GM23338 (cell line): ENCODE measurements at regions not wholly inside any gene's neighbourhood (a gene's known extent, or its start where the extent isn't known, plus 50 kb on each side); places are given as distances from the start of the nearest gene placed in this dataset.

Source experiments
- ATAC-seq: fragments of 200-7000 bp; cut with Tn5 transposase; 3 replicates; pipeline ENCODE4 v1.9.1; 2020
- DNase-seq: peaks from one replicate; pipeline ENCODE4 v3.0.0-alpha.2; 2015; ENCODE audit warnings: low spot score
- H2AFZ ChIP-seq: fragments of 200-600 bp; sonication (generic); 2 replicates; pipeline ENCODE4 v1.8.0; 2016; ENCODE audit warnings: antibody characterized with exemption, mild to moderate bottlenecking, moderate library complexity
- H3F3A ChIP-seq: fragments of 200-600 bp; sonication (generic); replicated peaks from 2 replicates; pipeline ENCODE4 v1.8.0; 2017; ENCODE audit warnings: antibody characterized with exemption, mixed run types, low read depth
- H3K27ac ChIP-seq: fragments of 200-600 bp; sonication (generic); 2 replicates; pipeline ENCODE4 v1.6.1; 2016; ENCODE audit warnings: low read depth
- H3K27me3 ChIP-seq: fragments of 200-600 bp; sonication (generic); 2 replicates; pipeline ENCODE4 v1.8.0; 2016; ENCODE audit warnings: mild to moderate bottlenecking, mixed run types, moderate library complexity; ENCODE audit not compliant: insufficient read depth
- H3K36me3 ChIP-seq: fragments of 200-600 bp; sonication (generic); 2 replicates; pipeline ENCODE4 v1.8.0; 2016; ENCODE audit warnings: mild to moderate bottlenecking; ENCODE audit not compliant: insufficient read depth
- H3K4me1 ChIP-seq: fragments of 200-600 bp; sonication (generic); 2 replicates; pipeline ENCODE4 v1.8.0; 2016; ENCODE audit warnings: mild to moderate bottlenecking, moderate library complexity; ENCODE audit not compliant: insufficient read depth
- H3K4me2 ChIP-seq: fragments of 200-600 bp; sonication (generic); 2 replicates; pipeline ENCODE4 v1.7.1; 2017; ENCODE audit warnings: mixed run types
- H3K4me3 ChIP-seq: fragments of 200-600 bp; sonication (generic); 2 replicates; pipeline ENCODE4 v1.6.1; 2016; ENCODE audit warnings: mixed run types
- H3K79me2 ChIP-seq: fragments of 200-600 bp; sonication (generic); replicated peaks from 2 replicates; pipeline ENCODE4 v1.8.0; 2017; ENCODE audit warnings: mild to moderate bottlenecking; ENCODE audit not compliant: insufficient read depth
- H3K9me2 ChIP-seq: fragments of 200-600 bp; sonication (generic); 2 replicates; pipeline ENCODE4 v1.8.0; 2017; ENCODE audit not compliant: insufficient read depth
- H4K20me1 ChIP-seq: fragments of 200-600 bp; sonication (generic); replicated peaks from 2 replicates; pipeline ENCODE4 v1.8.0; 2017; ENCODE audit warnings: mild to moderate bottlenecking; ENCODE audit not compliant: insufficient read depth
- H3K27ac Mint-ChIP-seq: 2 replicates; pipeline ENCODE4 v1.8.0; 2020; ENCODE audit warnings: inconsistent platforms, mild to moderate bottlenecking, moderate library complexity, mixed read lengths
- H3K27me3 Mint-ChIP-seq: 3 replicates; pipeline ENCODE4 v1.8.0; 2022; ENCODE audit warnings: low read depth, mild to moderate bottlenecking, moderate library complexity, mixed read lengths, inconsistent platforms; ENCODE audit not compliant: insufficient read depth, poor library complexity
- H3K36me3 Mint-ChIP-seq: 3 replicates; pipeline ENCODE4 v1.8.0; 2021; ENCODE audit warnings: low read depth, mild to moderate bottlenecking, inconsistent platforms, moderate library complexity, mixed read lengths
- H3K4me1 Mint-ChIP-seq: 3 replicates; pipeline ENCODE4 v1.8.0; 2020; ENCODE audit warnings: mild to moderate bottlenecking, inconsistent platforms, mixed read lengths
- H3K4me3 Mint-ChIP-seq: 3 replicates; pipeline ENCODE4 v1.8.0; 2021; ENCODE audit warnings: moderate library complexity, mild to moderate bottlenecking, inconsistent platforms, mixed read lengths
- H3K9me3 Mint-ChIP-seq: 3 replicates; pipeline ENCODE4 v1.8.0; 2020; ENCODE audit warnings: moderate library complexity, mild to moderate bottlenecking, inconsistent platforms, mixed read lengths
- CREB1 ChIP-seq: fragments of 250-450 bp; sonication (Bioruptor Pico); IDR thresholded peaks from 2 replicates; pipeline ENCODE4 v1.5.0; 2020; ENCODE audit warnings: low read depth, mild to moderate bottlenecking, moderate library complexity
- CTCF ChIP-seq, 2 experiments: fragments of 200-600 bp in 1 of 2; sonication (generic) in 1 of 2; conservative IDR thresholded peaks; 2 replicates each; pipeline versions ENCODE4 v1.5.1 to v1.6.1; 2016 to 2017; ENCODE audit warnings: antibody characterized with exemption in 2 of 2, low read depth in 2 of 2, mild to moderate bottlenecking in 2 of 2, moderate library complexity in 1 of 2
- ETS1 ChIP-seq: IDR thresholded peaks from 2 replicates; pipeline ENCODE4 v1.6.1; 2016; ENCODE audit warnings: antibody characterized with exemption
- EZH2 ChIP-seq: fragments of 200-600 bp; sonication (generic); IDR thresholded peaks from one replicate; pipeline ENCODE4 v1.8.0; 2017; ENCODE audit warnings: antibody characterized with exemption, mild to moderate bottlenecking, low read depth; ENCODE audit not compliant: unreplicated experiment
- EZH2phosphoT487 ChIP-seq: fragments of 200-600 bp; sonication (generic); IDR thresholded peaks from one replicate; pipeline ENCODE4 v1.8.1; 2018; ENCODE audit warnings: antibody characterized with exemption; ENCODE audit not compliant: unreplicated experiment
- JUNB ChIP-seq: IDR thresholded peaks from one replicate; pipeline ENCODE4 v1.6.1; 2016; ENCODE audit warnings: antibody characterized with exemption; ENCODE audit not compliant: unreplicated experiment
- NANOG ChIP-seq: IDR thresholded peaks from 2 replicates; pipeline ENCODE4 v1.6.1; 2016; ENCODE audit warnings: antibody characterized with exemption, borderline replicate concordance
- REST ChIP-seq: IDR thresholded peaks from one replicate; pipeline ENCODE4 v1.6.1; 2018; ENCODE audit warnings: antibody characterized with exemption; ENCODE audit not compliant: unreplicated experiment
- STAT1 ChIP-seq: IDR thresholded peaks from one replicate; pipeline ENCODE4 v1.6.1; 2016; ENCODE audit warnings: antibody characterized with exemption; ENCODE audit not compliant: unreplicated experiment
- ZNF462 ChIP-seq: fragments of 250-450 bp; sonication (Bioruptor Pico); IDR thresholded peaks from 2 replicates; pipeline ENCODE4 v1.5.0; 2020; ENCODE audit warnings: mild to moderate bottlenecking, moderate library complexity

GRCh38 chr4:119825696-119826095 lies 197.1 kb upstream of the PDE5A start (continued):
- TF ChIP-seq ZNF462 (CRISPR knock-in tag) (no peak), STAT1 (no peak), JUNB (no peak), NANOG (no peak), ETS1 (no peak), CREB1 (CRISPR knock-in tag) (no peak)

- H3K9me3 Mint-ChIP-seq: no peaks in the 10 kb centered on the region
- no peaks in the 10 kb centered on the region for H3K4me1 Mint-ChIP-seq
- no peak overlapping the region for H3K27ac Mint-ChIP-seq
- peaks cover 4% of the 10 kb centered on the region for H3K27me3 Mint-ChIP-seq
- H3K4me3 ChIP-seq: no peak overlapping the region
- no peaks in the 10 kb centered on the region for H3K4me1 ChIP-seq
- no peaks in the 10 kb centered on the region for H3K36me3 ChIP-seq
- no peaks in the 10 kb centered on the region for H3K36me3 Mint-ChIP-seq
- no peaks in the 10 kb centered on the region for H3K79me2 ChIP-seq
- H3K4me3 Mint-ChIP-seq: no peak overlapping the region
- no peak overlapping the region for H2AFZ ChIP-seq
- H4K20me1 ChIP-seq: no peaks in the 10 kb centered on the region
- H3F3A ChIP-seq: no peaks in the 10 kb centered on the region
- H3K27me3 ChIP-seq: no peaks in the 10 kb centered on the region
- H3K9me2 ChIP-seq: no peaks in the 10 kb centered on the region; the same call in 1 of the 2 replicates
- no peak overlapping the region for H3K27ac ChIP-seq
- no peak for ATAC-seq
- DNase-seq: no peak
- H3K4me2 ChIP-seq: no peak overlapping the region
- TF ChIP-seq ETS1 (no peak), EZH2phosphoT487 (no peak), EZH2 (no peak), CREB1 (CRISPR knock-in tag) (no peak), NANOG (no peak), STAT1 (no peak), CTCF (conservative IDR thresholded peaks at IDR 0.05; ENCODE audit: low read depth in 2 of 2) (no peak), REST (no peak)
These were observed 195.3 kb upstream of the PDE5A start for GRCh38 chr4:119823891-119824290.
